GM11168 (cell line): ENCODE measurements at regions not wholly inside any gene's neighbourhood (a gene's known extent, or its start where the extent isn't known, plus 50 kb on each side); places are given as distances from the start of the nearest gene placed in this dataset.

Experiments used
- in situ Hi-C: fragments of 300-500 bp; cut with MboI; formaldehyde crosslinking; loops from one replicate; pipeline ENCODE4 v1.12.0; 2022; ENCODE audit warnings: low sequenced_read_pairs; ENCODE audit not compliant: unreplicated experiment

DNA sequence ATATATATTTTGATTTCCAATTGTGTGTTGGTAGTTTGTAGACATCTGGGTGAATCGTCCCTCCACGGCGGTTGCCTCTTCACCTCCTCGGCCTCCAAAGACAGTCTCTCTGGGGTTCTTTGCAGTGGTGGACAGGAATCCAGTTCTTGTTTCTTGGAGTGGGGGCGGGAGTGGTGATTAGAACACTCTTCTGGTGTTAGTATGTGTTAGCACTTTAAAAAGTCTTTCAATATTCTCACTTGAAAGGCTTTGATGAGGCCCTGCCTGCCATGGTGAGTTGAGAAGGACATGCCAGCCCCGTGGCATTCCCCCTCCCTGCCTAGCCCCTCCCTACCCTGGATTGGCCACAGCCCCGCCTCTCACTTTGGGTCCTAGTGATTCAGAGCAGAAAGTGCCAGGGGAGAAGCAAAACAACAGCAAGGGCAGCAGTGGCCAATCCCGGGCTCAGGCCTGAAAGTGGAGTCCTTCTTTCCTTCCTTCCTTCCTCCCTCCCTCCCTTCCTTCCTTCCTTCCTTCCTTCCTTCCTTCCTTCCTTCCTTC is 316.8 kb upstream of the HS6ST1 start:
- in situ Hi-C loops: no loop called here

DNA sequence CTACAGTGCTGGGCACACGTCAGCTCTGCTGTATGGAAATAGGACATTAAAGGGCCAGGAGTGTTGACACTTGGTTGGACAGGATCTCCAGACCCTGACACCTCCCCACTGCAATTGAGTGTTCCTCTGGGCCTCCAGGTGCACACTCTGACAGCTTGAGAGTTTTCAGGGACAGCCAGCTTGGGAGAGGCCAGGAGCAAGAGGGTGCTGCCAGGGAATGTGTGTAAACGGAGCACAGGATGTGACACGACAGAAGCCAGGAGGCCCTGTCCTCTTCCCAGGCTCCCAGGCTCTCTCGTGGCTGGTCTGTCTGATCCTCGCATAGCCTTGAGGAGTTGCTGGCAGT is 318.1 kb upstream of the HS6ST1 start:
- in situ Hi-C loops: no loop called here

DNA sequence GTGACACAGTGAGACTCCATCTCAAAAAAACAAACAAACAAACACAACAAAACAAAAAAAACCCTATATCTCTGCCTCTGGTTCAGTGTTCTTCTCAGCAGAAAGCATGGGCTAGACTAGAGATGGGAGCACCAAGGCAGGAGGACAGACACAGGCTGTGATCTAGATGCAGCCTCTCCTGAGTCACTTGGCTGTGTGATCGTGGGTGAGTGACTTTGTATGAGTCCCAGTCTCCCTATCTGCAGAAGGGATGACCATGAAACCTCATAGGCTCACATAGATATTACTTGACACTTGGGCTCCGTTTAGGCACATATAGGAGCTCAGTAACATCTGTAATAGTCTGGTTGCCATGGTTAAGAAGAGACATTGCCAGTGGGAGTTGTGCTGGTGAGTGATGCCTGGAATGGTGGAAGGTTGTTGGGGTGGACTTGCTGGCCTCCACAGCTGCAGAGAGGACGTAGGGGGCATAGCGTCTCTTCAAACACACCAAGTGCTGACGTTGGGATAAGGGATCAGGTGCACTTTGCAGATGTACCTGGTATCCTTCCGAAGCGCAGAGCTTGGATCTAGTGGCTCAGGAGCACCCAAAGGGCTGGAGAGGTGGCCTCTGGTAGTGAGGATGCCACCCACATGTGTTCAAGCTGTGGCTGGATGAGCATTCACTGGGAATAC is 318.9 kb upstream of the HS6ST1 start:
- in situ Hi-C loops: no loop called here

DNA sequence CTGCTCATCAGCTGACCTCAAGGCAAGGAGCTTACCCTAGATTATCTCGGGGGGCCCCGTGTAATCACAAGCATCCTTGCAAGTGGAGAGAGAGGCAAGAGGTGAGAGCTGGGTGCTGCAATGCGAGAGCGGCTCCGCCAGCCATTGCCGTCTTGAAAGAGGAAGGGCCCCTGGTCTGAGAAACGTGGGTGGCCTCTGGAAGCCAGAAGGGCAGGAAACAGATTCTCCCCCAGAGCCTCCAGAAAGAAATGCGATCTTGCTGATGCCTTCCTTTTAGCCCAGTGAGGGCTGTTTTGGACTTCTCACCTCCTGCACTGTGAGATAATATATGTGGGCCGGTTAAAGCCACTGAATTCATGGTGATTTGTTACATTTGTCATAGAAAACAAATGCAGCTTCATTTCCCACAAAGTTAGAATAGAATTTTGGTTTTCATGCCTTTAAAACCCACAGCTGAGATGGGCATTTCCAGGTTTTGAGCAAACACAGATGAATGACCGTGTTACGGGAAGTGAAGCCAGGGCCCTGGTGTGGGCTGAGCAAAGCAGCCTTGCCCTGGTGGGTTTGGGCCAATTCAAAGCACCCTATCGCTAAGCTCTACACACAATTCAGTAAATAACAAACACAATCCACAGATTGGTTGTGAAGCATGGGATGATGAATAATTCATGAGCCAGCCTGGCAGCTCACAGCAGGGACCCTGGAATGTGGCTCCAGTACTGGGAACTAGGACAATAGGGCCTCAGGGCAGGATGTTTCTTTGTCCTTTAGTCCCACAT is 319.9 kb upstream of the HS6ST1 start:
- in situ Hi-C loops: no loop called here

DNA sequence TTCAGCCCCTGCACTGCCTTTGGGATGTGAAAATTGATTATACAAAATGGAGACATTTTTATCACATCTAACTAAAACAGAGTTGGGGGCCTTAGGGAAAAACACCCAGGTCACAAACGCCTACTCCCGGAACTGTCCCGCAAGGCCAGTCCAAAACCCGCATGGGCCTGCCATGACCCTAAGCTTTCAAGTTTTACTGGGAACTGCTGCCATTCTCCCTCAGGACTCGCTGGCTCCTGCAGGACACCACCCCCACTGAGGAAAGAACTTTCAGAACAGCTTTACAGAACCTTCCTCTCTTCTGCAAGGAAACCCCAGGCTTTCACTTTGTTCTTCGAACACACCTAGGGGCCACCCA is 320.4 kb upstream of the HS6ST1 start:
- in situ Hi-C loops: no loop called here

DNA sequence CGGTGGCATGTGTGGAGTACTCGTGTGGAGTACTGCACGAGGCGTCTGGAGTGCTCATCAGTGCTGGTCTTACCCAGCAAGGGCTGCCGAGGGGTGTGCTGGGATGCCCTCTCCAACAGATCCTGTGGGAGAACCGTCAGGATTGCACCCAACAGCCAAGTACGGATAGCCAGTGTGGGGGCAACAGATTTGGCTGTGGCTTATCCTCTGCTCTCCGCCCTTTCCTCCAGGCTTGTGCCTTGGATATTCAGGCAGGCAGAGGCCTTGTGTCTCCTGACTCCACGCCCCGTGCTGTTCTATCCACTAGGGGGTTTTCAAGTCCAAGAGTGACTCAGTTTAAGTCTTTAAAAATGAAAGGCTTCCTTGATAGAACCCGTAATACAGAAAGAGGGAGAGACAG is 321.0 kb upstream of the HS6ST1 start:
- in situ Hi-C loops: no loop called here

DNA sequence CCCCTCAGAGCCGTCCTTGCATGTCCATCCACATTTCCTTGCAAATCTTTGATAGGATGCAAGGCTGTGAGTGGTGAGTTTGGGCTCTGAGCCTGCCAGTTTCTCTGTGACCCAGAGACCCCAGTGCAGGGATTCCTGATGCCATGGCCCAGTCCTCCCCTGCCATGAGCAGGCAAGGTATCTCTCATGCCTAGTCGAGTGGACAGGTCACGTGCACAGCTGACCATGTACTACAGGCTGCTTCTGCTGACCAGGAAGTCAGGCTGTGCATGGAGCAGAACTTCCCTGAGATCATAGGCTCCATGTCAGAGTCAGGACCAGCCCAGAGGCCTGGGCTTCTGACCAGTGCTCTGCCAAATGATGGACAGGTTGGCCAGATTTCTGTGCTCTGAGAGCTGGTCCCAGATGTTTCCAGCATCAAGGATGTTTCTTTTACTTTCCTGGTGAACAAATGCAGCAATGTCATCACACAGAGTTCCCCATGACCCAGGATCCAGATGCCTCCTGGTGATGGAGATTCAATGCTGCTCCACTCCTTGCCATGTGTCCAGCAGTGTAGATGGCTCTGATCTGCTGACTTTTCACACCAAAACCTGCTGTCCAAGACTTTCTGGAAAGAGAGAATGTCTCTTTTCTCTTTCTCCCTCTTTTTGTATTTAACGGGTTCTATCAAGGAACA is 321.6 kb upstream of the HS6ST1 start:
- in situ Hi-C loops: no loop called here

DNA sequence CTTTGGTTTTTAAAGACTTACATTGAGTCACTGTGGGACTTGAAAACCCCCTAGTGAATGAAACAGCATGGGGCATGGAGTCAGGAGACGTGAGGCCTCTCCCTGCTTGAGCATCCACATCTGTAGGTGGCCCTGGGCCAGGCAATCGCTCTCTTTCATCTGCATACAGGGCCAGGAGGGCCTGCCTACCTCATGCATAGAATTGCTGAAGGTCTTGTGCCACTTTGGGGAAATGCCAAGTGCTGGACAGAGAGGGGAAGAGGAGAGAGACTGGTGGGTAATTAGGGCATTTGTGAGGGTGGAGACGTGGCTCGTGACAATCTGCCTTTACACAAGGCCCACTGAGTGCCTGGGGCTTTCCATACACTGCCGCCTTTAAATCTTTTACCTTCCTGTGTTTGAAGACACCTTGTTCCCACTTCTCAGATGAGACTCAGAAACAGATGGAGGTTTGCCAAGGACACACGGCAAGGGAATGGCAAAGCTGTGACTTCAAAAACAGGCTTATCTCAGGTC is 322.2 kb upstream of the HS6ST1 start:
- in situ Hi-C loops: no loop called here

DNA sequence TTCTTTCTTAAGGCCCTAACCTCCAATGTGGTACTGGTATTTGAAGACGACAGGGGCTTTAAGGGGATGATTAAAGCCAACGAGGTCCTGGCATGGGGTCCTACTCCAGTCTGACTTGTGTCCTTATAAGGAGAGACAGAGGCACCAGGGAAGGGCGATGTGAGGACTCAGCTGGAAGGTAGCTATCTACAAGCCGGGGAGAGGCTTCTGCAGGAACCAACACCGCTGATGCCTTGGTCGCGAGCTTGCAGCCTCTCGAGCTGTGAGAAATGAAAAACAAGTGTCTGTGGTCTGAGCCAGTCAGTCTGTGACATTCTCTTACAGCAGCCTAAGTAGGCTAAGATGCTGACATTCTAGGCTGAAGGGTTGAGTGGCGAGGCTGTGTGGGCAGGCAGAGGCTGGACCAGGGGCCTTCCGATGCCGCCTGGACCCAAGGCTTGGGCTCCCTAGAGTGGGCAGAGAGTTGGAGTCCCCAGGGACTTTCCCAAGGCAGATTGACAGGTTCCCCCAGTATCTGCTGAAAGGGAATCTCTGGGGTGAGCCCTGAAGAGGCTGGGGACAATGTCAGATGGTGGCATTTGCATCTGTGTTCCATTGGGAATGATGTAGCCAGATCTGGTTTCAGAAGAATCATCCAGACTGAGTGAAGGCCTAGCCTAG is 322.9 kb upstream of the HS6ST1 start:
- in situ Hi-C loops: no loop called here

DNA sequence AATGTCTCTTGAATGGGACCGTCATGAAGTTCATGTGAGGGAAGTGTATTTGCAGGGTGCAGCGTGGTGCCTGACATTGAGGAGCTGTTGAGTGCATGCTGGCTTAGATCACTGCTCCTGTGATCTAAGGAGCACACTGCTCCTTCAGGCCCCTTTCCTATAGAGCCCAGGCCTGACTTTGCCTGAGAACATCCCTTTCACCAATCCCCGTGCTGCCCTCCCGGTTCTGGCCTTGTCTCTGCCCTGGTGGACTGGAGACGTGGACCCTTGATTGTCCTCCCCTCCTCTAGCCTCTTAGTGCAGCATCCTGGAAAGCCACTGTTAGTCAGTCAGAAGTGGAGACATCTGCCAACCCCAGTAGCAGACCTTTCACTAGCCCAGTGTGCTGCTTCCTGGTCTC is 323.6 kb upstream of the HS6ST1 start:
- in situ Hi-C loops: no loop called here

DNA sequence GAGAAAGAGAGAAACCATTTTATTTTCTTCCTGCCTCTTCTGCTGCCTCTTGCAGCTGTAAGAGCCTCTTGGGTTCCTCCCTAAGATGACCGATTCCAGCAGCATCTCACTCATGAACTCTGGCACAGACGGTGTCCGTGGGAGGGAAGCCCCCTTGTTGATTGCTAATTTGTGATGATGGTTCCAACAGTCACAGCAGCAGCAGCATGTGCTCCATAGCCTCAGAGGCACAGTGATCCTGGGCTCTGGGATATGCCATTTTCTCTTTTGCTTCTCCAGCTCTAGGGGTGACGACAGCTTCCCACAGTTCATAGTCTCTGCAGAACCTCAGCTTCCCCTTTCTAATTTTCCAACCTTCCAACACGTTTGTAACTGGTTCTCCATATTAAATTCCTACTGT is 324.2 kb upstream of the HS6ST1 start:
- in situ Hi-C loops: no loop called here

DNA sequence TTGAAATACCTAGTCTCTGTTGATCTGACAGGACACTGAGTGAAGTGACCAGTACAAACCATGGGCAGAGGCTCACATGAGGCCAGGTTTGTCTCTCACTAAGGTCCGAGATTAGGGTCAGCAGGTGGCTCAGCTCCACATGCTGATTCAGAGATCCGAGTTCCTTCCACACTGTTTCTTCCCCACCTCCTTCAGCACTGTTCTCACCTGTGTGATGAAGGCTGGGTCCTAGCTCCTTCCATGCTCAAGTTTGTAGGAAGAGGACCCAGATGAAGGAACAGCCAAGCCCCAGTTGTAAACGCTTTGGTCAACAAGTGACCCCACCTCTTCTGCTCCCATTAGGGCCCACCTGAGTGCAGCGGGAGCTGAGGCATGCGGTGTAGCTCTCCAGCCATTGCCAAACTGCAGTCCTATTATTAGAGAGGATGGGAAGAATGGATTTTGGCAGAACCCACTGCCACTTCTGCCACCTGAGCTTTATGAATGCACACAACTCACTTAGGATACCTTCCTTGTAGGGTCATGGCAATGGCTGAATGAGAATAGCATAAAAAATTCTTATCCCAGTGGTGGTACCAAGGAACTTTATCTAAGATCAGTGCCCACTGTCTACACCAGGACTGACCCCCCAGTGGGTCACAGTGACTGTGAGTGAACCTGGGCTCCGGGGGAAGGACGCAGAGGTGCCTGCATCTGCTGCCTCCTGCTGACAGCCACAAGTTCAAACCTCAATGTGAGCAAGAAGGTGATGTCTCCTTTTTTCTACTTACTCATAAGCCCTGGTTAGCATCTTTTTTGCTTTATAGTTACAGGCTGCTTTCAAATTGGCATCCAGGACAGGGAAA is 324.8 kb upstream of the HS6ST1 start:
- in situ Hi-C loops: no loop called here

DNA sequence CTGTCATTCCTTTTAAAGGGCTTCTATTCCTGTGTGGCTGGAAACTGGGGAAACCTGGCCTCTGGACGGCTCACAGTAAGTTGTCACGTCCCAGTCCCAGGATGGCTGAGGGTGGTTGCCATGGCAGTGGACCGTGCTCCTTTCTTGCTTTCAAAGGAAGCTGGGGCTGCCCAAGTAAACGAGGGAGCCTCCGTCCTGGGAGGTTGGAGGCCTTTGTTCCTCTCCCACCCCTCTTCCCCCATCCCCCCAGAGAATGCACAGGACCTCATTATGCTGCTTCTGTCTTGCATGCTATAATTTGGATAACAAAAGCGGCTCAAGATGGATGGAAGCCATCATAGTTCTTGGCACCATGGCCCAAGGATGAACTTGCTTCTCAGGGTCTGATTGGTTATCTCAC is 325.5 kb upstream of the HS6ST1 start:
- in situ Hi-C loops: no loop called here

DNA sequence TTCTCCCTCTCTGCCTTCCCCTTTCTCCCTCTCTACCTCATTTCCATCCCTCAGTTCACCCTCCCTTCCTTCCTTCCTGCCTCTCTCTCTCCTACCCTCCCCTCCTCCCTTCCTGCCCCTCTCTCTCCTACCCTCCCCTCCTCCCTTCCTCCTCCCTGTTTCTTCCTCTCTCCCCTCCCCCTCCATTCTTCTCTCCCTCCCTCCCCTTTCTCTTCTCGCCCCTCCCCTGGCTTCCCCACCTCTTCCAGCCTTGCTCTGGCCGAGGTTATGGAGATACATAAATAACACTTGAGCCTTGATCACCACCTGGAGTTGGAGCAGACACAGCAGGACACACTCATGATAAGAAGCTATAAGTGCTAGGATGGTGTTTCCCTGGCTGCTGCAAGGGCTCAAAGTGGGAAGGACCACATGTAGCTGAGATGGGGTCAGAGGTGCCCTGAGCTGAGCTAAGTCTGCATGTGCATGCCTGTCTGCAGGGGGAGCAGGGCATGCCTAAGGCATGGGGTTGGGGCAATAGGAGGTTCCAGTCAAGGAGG is 326.1 kb upstream of the HS6ST1 start:
- in situ Hi-C loops: no loop called here

DNA sequence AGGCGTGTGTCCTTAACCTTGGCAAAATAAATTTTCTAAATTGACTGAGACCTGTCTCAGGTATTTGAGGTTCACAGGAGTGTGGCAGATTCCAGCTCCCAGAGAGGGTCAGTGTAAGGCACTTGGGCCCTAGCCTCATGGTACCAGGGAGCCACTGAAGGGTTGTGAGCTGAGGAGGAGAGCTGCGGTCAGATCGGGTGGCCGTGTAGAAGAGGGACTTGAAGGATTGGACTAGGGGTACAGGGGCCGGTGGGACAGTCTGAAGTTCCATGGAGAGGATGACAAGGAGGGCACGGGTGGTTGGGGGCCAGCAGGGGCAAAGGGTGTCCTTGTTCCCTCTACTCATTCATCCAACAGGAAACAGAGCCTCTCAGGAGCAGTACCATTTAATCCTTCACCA is 327.0 kb upstream of the HS6ST1 start:
- in situ Hi-C loops: no loop called here

DNA sequence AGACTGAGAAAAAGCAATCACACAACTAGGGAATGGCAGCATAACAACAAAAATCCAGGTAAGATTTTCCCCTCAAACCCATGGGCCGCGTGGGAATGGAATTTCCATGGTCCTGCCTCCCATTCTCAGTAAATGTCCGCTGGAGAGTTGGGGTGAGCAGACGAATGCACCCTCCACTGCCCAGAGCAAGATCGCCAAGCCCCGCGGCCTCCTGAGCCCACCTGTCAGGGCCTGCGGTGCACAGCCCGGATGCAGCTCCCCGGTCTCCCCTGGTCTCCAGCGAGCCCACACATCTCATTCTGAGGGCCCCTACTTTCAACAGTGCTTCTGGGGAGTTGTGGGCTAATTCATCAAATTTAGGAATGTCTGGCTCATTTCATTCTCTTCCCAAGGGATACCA is 327.4 kb upstream of the HS6ST1 start:
- in situ Hi-C loops: no loop called here

DNA sequence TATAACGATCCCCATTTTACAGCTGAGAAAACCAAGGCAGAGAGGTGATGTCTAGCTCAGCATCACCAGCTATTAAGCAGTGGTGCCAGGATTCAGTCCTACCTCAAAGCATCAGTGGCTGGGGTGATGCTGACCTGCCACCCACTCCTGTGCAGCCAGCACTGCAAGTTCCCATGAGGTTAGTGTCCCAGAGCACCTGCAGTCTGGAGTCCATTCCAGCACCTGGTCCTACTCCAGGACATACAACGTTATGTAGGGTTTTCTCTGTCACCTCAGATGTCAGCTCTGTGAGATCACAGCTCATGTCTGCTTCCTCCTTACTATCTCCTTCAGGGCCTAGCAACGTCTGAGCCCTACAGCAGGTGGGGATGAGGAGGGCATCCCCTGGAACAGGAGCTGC is 328.0 kb upstream of the HS6ST1 start:
- in situ Hi-C loops: no loop called here

DNA sequence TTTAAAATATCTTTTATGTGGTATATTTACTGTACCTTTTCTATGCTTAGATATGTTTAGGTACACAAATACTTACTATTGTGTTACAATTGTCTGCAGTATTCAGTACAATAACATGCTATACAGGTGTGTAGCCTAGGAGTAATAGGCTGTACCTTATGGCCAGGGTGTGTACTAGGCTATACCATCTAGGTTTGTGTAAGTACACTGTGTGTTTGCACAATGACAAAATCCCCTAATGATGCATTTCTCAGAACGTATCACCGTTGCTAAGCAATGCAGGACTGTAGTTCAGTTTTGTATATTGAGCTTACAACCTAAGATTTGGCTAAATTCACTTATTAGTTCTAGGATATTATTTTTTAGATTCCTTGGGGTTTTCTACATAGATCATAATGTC is 332.3 kb upstream of the HS6ST1 start:
- in situ Hi-C loops: no loop called here

DNA sequence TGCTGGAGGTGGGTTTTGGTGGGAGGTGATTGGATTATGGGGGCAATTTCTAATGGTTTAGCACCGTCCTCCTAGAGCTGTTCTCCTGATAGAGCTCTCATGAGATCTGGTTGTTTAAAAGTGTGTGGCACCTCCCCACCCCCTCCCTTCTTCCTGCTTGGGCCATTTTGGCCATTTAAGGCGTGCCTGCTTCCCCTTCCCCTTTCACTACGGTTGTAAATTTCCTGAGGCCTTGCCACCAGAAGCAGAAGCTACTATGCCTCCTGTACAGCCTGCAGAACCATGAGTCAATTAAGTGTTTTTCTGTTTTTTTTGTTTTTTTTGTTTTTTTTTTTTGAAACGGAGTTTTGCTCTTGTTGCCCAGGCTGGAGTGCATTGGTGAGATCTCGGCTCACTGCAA is 335.7 kb upstream of the HS6ST1 start:
- in situ Hi-C loops: no loop called here

DNA sequence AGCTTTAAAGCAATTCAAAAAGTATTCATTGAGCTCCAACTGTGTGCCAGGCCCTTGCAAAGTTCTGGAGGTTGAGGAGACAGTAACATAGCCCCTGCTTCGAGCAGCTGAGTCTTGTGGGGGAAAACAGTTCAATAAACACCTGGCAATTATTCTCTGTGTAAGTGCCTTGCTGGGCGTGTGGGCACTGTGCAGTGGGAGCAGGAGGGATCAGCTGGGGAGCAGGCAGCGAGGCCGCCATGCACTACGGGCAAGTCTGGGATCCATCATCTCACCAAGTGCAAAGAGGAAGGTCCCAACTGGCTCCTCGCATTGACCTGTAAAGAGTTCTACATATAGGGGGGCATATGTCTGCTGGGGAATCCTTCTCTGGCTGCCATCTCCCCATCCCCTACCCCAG is 342.2 kb upstream of the HS6ST1 start:
- in situ Hi-C loops: no loop called here
